Endodermal cell (in vitro differentiated cells): ENCODE measurements at regions not wholly inside any gene's neighbourhood (a gene's known extent, or its start where the extent isn't known, plus 50 kb on each side); places are given as distances from the start of the nearest gene placed in this dataset.

Experiments
- DNase-seq: peaks from one replicate; pipeline ENCODE4 v3.0.0-alpha.2; 2017
- H3K27ac ChIP-seq: 2 replicates; pipeline ENCODE4 v1.5.1; 2013; ENCODE audit warnings: mild to moderate bottlenecking, low read depth, low read length, moderate library complexity
- H3K27me3 ChIP-seq: 2 replicates; pipeline ENCODE4 v1.6.1; 2013; ENCODE audit warnings: mild to moderate bottlenecking, low read length, moderate library complexity; ENCODE audit not compliant: insufficient read depth, control insufficient read depth, poor library complexity, severe bottlenecking
- H3K36me3 ChIP-seq: 2 replicates; pipeline ENCODE4 v1.7.0; 2013; ENCODE audit warnings: mild to moderate bottlenecking, low read length, moderate library complexity; ENCODE audit not compliant: control insufficient read depth, insufficient read depth
- H3K4me1 ChIP-seq: one replicate; pipeline ENCODE4 v1.7.0; 2013; ENCODE audit warnings: low read length; ENCODE audit not compliant: control insufficient read depth, insufficient read depth
- H3K4me3 ChIP-seq: 2 replicates; pipeline ENCODE4 v1.5.1; 2013; ENCODE audit warnings: mild to moderate bottlenecking, low read length, moderate library complexity
- H3K9ac ChIP-seq: 2 replicates; pipeline ENCODE4 v1.6.1; 2013; ENCODE audit warnings: mild to moderate bottlenecking, low read length, moderate library complexity; ENCODE audit not compliant: poor library complexity, severe bottlenecking; ENCODE audit errors: extremely low read depth
- H3K9me3 ChIP-seq: 2 replicates; pipeline ENCODE4 v1.6.1; 2013; ENCODE audit warnings: mild to moderate bottlenecking, low read length, moderate library complexity; ENCODE audit not compliant: control insufficient read depth
- H3K27ac Mint-ChIP-seq: 2 replicates; pipeline ENCODE4 v1.8.0; 2020; ENCODE audit warnings: mixed read lengths
- H3K27me3 Mint-ChIP-seq: 2 replicates; pipeline ENCODE4 v1.8.0; 2021; ENCODE audit warnings: mild to moderate bottlenecking, mixed read lengths; ENCODE audit not compliant: insufficient read depth
- H3K36me3 Mint-ChIP-seq: 2 replicates; pipeline ENCODE4 v1.8.0; 2020; ENCODE audit warnings: low read depth, mixed read lengths
- H3K4me1 Mint-ChIP-seq: 2 replicates; pipeline ENCODE4 v1.8.0; 2020; ENCODE audit warnings: mixed read lengths
- H3K4me3 Mint-ChIP-seq: 2 replicates; pipeline ENCODE4 v1.8.0; 2020; ENCODE audit warnings: mild to moderate bottlenecking, moderate library complexity, mixed read lengths
- H3K9me3 Mint-ChIP-seq: 2 replicates; pipeline ENCODE4 v1.8.0; 2020; ENCODE audit warnings: mild to moderate bottlenecking, mixed read lengths
- CTCF ChIP-seq: fragments of 200-600 bp; sonication (generic); conservative IDR thresholded peaks from 2 replicates; pipeline ENCODE4 v1.5.0; 2021; ENCODE audit warnings: antibody characterized with exemption, mild to moderate bottlenecking
- WGBS, 2 experiments: methylation state at CpG; one replicate each; pipeline versions ENCODE4 v1.1.5 to v1.1.7; 2013; ENCODE audit warnings: missing lambda C conversion rate in 2 of 2, mixed read lengths in 1 of 2; ENCODE audit not compliant: insufficient coverage in 1 of 2, insufficient read length in 1 of 2; 5-methylcytosine and 5-hydroxymethylcytosine counted together

- peaks cover 17% of the 10 kb centered on the region for H3K9me3 Mint-ChIP-seq
- WGBS, 2 experiments = 86 to 87% methylated on average over 3 to 5 of the region's 5 CpGs
- Histone ChIP-seq H3K4me1 (no peaks in the 10 kb centered on the region), H3K27ac (no peak overlapping the region), H3K9me3 (peaks cover 10% of the 10 kb centered on the region), H3K9ac (no peak overlapping the region), H3K27me3 (no peaks in the 10 kb centered on the region), H3K4me3 (no peak overlapping the region), H3K36me3 (no peaks in the 10 kb centered on the region)
- no peak overlapping the region for H3K4me3 Mint-ChIP-seq
- TF ChIP-seq CTCF = no peak
- no peak for DNase-seq
- H3K27ac Mint-ChIP-seq = no peak overlapping the region
- H3K27me3 Mint-ChIP-seq = no peaks in the 10 kb centered on the region
- peaks cover 8% of the 10 kb centered on the region for H3K4me1 Mint-ChIP-seq
- no peaks in the 10 kb centered on the region for H3K36me3 Mint-ChIP-seq
These were observed 1964.3 kb downstream of the SUCLG1 start for GRCh38 chr2:82494739-82495138.

- Histone ChIP-seq H3K9ac (no peak overlapping the region), H3K27ac (no peak overlapping the region), H3K36me3 (no peaks in the 10 kb centered on the region), H3K9me3 (peaks cover 10% of the 10 kb centered on the region), H3K27me3 (no peaks in the 10 kb centered on the region), H3K4me3 (no peak overlapping the region), H3K4me1 (no peaks in the 10 kb centered on the region)
- Mint-ChIP-seq H3K36me3 (no peaks in the 10 kb centered on the region), H3K27ac (no peak overlapping the region), H3K4me1 (no peaks in the 10 kb centered on the region), H3K4me3 (no peak overlapping the region), H3K27me3 (no peaks in the 10 kb centered on the region), H3K9me3 (peaks cover 14% of the 10 kb centered on the region)
- DNase-seq = no peak
- no peak for TF ChIP-seq CTCF
- WGBS, 2 experiments = 83% methylated on average over 1 of the region's 1 CpG; no CpG with 5 or more reads in 1 of the 2 experiments
These were observed 1967.5 kb downstream of the SUCLG1 start for GRCh38 chr2:82491591-82491990.

- Histone ChIP-seq H3K27ac (no peak overlapping the region), H3K36me3 (no peaks in the 10 kb centered on the region), H3K9ac (no peak overlapping the region), H3K27me3 (no peaks in the 10 kb centered on the region), H3K4me1 (no peaks in the 10 kb centered on the region), H3K4me3 (no peak overlapping the region), H3K9me3 (peaks cover 10% of the 10 kb centered on the region)
- TF ChIP-seq CTCF = no peak
- 77 to 97% methylated on average over 3 of the region's 3 CpGs for WGBS, 2 experiments
- no peak for DNase-seq
- peaks cover 12% of the 10 kb centered on the region for H3K9me3 Mint-ChIP-seq
- H3K4me1 Mint-ChIP-seq = no peaks in the 10 kb centered on the region
- H3K27ac Mint-ChIP-seq = no peak overlapping the region
- no peaks in the 10 kb centered on the region for H3K27me3 Mint-ChIP-seq
- H3K4me3 Mint-ChIP-seq = no peak overlapping the region
- no peaks in the 10 kb centered on the region for H3K36me3 Mint-ChIP-seq
These were observed 1971.7 kb downstream of the SUCLG1 start for GRCh38 chr2:82487354-82487753.
